ENCODE measurements at regions not wholly inside any gene's neighbourhood (a gene's known extent, or its start where the extent isn't known, plus 50 kb on each side); places are given as distances from the start of the nearest gene placed in this dataset.
"Not testable (repeated sequence)": the region's sequence is repeated elsewhere in the genome, so short reads cannot be mapped to it uniquely, and the experiment has no call there.

DNA sequence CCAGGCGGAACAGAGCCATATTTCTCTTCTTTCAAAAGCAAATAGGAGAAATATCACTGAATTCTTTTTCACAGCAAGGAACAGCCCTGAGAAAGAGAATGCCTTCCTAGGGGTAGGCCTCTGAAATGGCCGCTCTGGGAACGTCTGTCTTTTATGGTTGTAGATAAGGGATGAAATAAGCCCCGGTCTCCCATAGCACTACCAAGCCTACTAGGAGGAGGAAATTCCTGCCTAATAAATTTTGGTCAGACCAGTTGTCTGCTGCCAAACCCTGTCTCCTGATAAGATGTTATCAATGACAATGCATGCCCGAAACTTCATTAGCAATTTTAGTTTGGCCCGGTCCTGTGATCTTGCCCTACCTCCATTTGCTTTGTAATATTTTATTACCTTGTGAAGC lies 448.9 kb downstream of the ARL4A start:
- TF ChIP-seq, protein P1, sequence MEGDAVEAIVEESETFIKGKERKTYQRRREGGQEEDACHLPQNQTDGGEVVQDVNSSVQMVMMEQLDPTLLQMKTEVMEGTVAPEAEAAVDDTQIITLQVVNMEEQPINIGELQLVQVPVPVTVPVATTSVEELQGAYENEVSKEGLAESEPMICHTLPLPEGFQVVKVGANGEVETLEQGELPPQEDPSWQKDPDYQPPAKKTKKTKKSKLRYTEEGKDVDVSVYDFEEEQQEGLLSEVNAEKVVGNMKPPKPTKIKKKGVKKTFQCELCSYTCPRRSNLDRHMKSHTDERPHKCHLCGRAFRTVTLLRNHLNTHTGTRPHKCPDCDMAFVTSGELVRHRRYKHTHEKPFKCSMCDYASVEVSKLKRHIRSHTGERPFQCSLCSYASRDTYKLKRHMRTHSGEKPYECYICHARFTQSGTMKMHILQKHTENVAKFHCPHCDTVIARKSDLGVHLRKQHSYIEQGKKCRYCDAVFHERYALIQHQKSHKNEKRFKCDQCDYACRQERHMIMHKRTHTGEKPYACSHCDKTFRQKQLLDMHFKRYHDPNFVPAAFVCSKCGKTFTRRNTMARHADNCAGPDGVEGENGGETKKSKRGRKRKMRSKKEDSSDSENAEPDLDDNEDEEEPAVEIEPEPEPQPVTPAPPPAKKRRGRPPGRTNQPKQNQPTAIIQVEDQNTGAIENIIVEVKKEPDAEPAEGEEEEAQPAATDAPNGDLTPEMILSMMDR (IDR thresholded peaks at IDR 0.05), result not testable (repeated sequence)
- not testable (repeated sequence) for TF ChIP-seq ZFX (IDR thresholded peaks at IDR 0.05; ENCODE audit: borderline replicate concordance)

All from 22Rv1 (cell line).